MM.1S (cell line): ENCODE measurements at regions not wholly inside any gene's neighbourhood (a gene's known extent, or its start where the extent isn't known, plus 50 kb on each side); places are given as distances from the start of the nearest gene placed in this dataset.

ENCODE experiments used
- DNase-seq: peaks from one replicate; pipeline ENCODE4 v3.0.0-alpha.2; 2015
- H2AFZ ChIP-seq: fragments of 300-600 bp; sonication (generic); 2 replicates; pipeline ENCODE4 v1.6.0; 2016; ENCODE audit warnings: antibody characterized with exemption, low read length
- H3F3A ChIP-seq: fragments of 300-600 bp; sonication (generic); 2 replicates; pipeline ENCODE4 v1.6.1; 2016; ENCODE audit warnings: mild to moderate bottlenecking, antibody characterized with exemption, low read length, moderate library complexity, mixed read lengths; ENCODE audit not compliant: insufficient read depth
- H3K27ac ChIP-seq: fragments of 300-600 bp; sonication (generic); 2 replicates; pipeline ENCODE4 v1.5.1; 2016; ENCODE audit warnings: mild to moderate bottlenecking, low read length
- H3K27me3 ChIP-seq: fragments of 300-600 bp; sonication (generic); replicated peaks from 2 replicates; pipeline ENCODE4 v1.6.0; 2016; ENCODE audit warnings: low read length; ENCODE audit not compliant: insufficient read depth
- H3K36me3 ChIP-seq: fragments of 300-600 bp; sonication (generic); replicated peaks from 2 replicates; pipeline ENCODE4 v1.6.1; 2016; ENCODE audit warnings: mild to moderate bottlenecking, low read length, mixed read lengths; ENCODE audit not compliant: insufficient read depth
- H3K4me1 ChIP-seq: fragments of 300-600 bp; sonication (generic); 2 replicates; pipeline ENCODE4 v1.6.1; 2016; ENCODE audit warnings: low read length, mixed read lengths
- H3K4me2 ChIP-seq: fragments of 300-600 bp; sonication (generic); 2 replicates; pipeline ENCODE4 v1.6.0; 2016; ENCODE audit warnings: low read depth, low read length
- H3K4me3 ChIP-seq: fragments of 300-600 bp; sonication (generic); 2 replicates; pipeline ENCODE4 v1.5.1; 2016; ENCODE audit warnings: low read length, mixed read lengths
- H3K79me2 ChIP-seq: fragments of 300-600 bp; sonication (generic); 2 replicates; pipeline ENCODE4 v1.6.1; 2016; ENCODE audit warnings: mixed run types, low read length, mixed read lengths
- H3K9ac ChIP-seq: fragments of 300-600 bp; sonication (generic); 2 replicates; pipeline ENCODE4 v1.6.1; 2016; ENCODE audit warnings: low read length, mixed read lengths
- H3K9me2 ChIP-seq: fragments of 300-600 bp; sonication (generic); replicated peaks from 2 replicates; pipeline ENCODE4 v1.6.1; 2016; ENCODE audit warnings: mild to moderate bottlenecking, low read length, mixed read lengths; ENCODE audit not compliant: insufficient read depth
- H3K9me3 ChIP-seq: fragments of 300-600 bp; sonication (generic); replicated peaks from 2 replicates; pipeline ENCODE4 v1.6.1; 2016; ENCODE audit warnings: mild to moderate bottlenecking, low read length, mixed read lengths; ENCODE audit not compliant: insufficient read depth
- H4K20me1 ChIP-seq: fragments of 300-600 bp; sonication (generic); 2 replicates; pipeline ENCODE4 v1.6.1; 2016; ENCODE audit warnings: mild to moderate bottlenecking, low read length, moderate library complexity, mixed read lengths; ENCODE audit not compliant: insufficient read depth
- CTCF ChIP-seq: fragments of 300-600 bp; sonication (generic); IDR thresholded peaks from 2 replicates; pipeline ENCODE4 v1.5.1; 2016; ENCODE audit warnings: antibody characterized with exemption, low read length, mixed read lengths
- EZH2 ChIP-seq: fragments of 300-600 bp; sonication (generic); optimal IDR thresholded peaks from 2 replicates; pipeline ENCODE3; 2017; ENCODE audit warnings: low read depth, mild to moderate bottlenecking, antibody characterized with exemption, low read length, mixed read lengths
- EZH2phosphoT487 ChIP-seq: fragments of 300-600 bp; sonication (generic); IDR thresholded peaks from 2 replicates; pipeline ENCODE4 v1.6.1; 2018; ENCODE audit warnings: antibody characterized with exemption, low read length

GRCh38 chr5:68372161-68372560 lies 156.6 kb downstream of the PIK3R1 start:
- H4K20me1 ChIP-seq = no peaks in the 10 kb centered on the region
- no peaks in the 10 kb centered on the region for H3K9me2 ChIP-seq
- no peaks in the 10 kb centered on the region for H3K79me2 ChIP-seq
- TF ChIP-seq CTCF = no peak
- TF ChIP-seq EZH2 = no peak
- no peak for TF ChIP-seq EZH2phosphoT487
- no peak overlapping the region for H3K4me2 ChIP-seq
- peaks cover 11% of the 10 kb centered on the region for H3F3A ChIP-seq
- no peak overlapping the region for H3K27ac ChIP-seq
- no peak overlapping the region for H3K9ac ChIP-seq
- H3K9me3 ChIP-seq = no peaks in the 10 kb centered on the region
- H3K4me3 ChIP-seq = no peak overlapping the region
- 0 out of 2 replicates have a peak, but pooled peaks cover 4% of the 10 kb centered on the region for H3K27me3 ChIP-seq
- DNase-seq = no peak
- H2AFZ ChIP-seq = no peak overlapping the region
- peaks cover 23% of the 10 kb centered on the region for H3K4me1 ChIP-seq
- H3K36me3 ChIP-seq = no peaks in the 10 kb centered on the region

DNA sequence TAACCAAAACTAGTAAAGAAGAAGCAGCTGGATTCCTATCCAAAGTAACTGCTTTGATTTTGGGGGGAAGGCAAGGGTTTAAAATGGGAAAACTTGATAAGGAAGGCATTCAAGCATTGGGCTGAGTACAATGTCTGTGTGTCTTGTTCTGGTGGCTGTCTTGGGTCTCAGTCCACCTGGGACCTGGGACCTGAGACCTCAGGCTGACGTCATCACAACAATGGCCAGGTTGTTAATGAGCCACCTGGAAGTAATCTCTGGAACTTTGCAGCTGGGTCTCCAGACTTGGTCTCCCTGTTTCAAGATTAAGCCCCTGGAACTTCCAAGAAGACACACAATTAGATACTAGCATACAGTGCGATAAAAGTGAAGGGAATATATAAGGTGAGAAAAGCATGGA lies 157.5 kb downstream of the PIK3R1 start:
- TF ChIP-seq EZH2 (no peak), CTCF (no peak), EZH2phosphoT487 (no peak)
- Histone ChIP-seq H3K4me3 (no peak overlapping the region), H3K27me3 (0 out of 2 replicates have a peak, but pooled peaks cover 4% of the 10 kb centered on the region), H3K27ac (no peak overlapping the region), H3F3A (peaks cover 11% of the 10 kb centered on the region), H3K36me3 (no peaks in the 10 kb centered on the region), H3K9me2 (no peaks in the 10 kb centered on the region), H3K4me1 (peaks cover 23% of the 10 kb centered on the region), H4K20me1 (no peaks in the 10 kb centered on the region), H3K9ac (no peak overlapping the region), H2AFZ (no peak overlapping the region), H3K9me3 (no peaks in the 10 kb centered on the region), H3K79me2 (no peaks in the 10 kb centered on the region), H3K4me2 (no peak overlapping the region)
- no peak for DNase-seq

DNA sequence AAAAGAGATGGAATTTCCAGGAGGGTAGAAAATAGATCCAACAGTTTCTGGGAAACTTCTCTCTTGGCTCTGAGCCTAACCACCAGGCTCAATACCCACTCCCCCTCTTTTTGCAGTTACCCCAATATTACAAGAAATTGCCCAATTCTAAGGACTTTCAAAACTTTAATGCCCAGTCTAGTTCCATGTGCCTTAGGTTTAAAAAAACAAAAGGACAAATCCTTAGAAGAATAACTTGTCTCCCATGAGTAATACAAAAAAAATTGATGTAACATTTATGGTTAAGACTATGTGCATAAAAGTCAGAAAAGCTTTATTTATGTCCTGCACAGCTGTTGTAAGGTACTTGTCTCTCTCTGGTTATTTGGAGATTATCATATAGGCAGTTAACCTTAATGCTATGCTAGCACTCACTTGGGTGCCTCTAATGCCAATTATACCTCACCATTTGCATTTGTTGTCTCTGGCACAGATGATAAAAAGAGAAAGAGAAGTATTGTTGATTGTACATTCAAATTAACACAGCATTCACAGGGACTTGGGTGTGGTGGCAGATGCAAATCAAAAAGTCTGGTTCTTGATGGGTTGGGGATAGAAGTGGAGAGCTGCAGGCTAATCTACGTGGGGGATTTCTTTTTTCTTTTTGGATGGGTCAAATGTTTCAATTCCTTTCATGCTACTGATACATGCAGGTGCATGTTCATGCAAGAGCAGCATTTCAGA lies 159.4 kb downstream of the PIK3R1 start:
- Histone ChIP-seq H3K27me3 (0 out of 2 replicates have a peak, but pooled peaks cover 4% of the 10 kb centered on the region), H3K9me3 (no peaks in the 10 kb centered on the region), H3K36me3 (no peaks in the 10 kb centered on the region), H3F3A (0 out of 2 replicates have a peak, but pooled peaks cover under 1% of the 10 kb centered on the region), H4K20me1 (no peaks in the 10 kb centered on the region), H3K4me2 (no peak overlapping the region), H3K27ac (no peak overlapping the region), H3K79me2 (no peaks in the 10 kb centered on the region), H3K9ac (no peak overlapping the region), H3K4me1 (peaks cover 7% of the 10 kb centered on the region), H2AFZ (no peak overlapping the region), H3K4me3 (no peak overlapping the region), H3K9me2 (no peaks in the 10 kb centered on the region)
- no peak for TF ChIP-seq EZH2phosphoT487
- TF ChIP-seq CTCF = no peak
- no peak for TF ChIP-seq EZH2
- no peak for DNase-seq
